ENCODE measurements at regions not wholly inside any gene's neighbourhood (a gene's known extent, or its start where the extent isn't known, plus 50 kb on each side); places are given as distances from the start of the nearest gene placed in this dataset.

DNA sequence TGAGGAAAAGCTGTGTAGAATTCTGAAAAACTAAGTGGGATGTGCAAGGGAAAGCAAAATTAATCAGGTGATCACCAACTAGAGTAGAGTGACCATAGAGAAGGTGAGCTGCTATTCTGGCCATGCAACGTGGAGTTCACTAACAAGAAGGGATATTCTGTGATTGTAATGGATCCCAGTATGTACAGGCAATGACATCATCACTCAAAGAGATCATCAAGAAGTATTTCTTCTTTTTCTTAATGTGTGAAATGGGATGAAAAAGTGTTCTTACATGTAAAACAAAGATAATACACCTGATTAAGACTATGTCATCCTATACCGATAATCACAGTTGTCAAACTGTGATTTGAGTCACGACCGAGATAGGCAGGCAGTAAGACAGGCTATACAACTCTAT lies 101.2 kb downstream of the SMPDL3A start:
- no peak for TF ChIP-seq TAF1 (IDR thresholded peaks at IDR 0.05; ENCODE audit: low read depth)
- no peak for TF ChIP-seq YY1 (IDR thresholded peaks at IDR 0.05; ENCODE audit: low read depth)
- TF ChIP-seq NFIC (IDR thresholded peaks at IDR 0.05), result no peak
- TF ChIP-seq, protein P1, sequence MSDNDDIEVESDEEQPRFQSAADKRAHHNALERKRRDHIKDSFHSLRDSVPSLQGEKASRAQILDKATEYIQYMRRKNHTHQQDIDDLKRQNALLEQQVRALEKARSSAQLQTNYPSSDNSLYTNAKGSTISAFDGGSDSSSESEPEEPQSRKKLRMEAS (IDR thresholded peaks at IDR 0.05), result no peak
